HL-60/S4 (cell line): ENCODE measurements at regions not wholly inside any gene's neighbourhood (a gene's known extent, or its start where the extent isn't known, plus 50 kb on each side); places are given as distances from the start of the nearest gene placed in this dataset.

Source experiments
- in situ Hi-C: fragments of 300-500 bp; cut with MboI; formaldehyde crosslinking; loops from 2 replicates; pipeline ENCODE4 v1.14.3; 2022; ENCODE audit warnings: low sequenced_read_pairs

- in situ Hi-C loops, result no loop called here
Measured at GRCh38 chr9:38316166-38316780, 76.2 kb upstream of the ALDH1B1 start.

- in situ Hi-C loops, result no loop called here
Measured at GRCh38 chr9:38315085-38315595, 77.4 kb upstream of the ALDH1B1 start.

- in situ Hi-C loops, result no loop called here
Measured at GRCh38 chr9:38313421-38313820, 79.1 kb upstream of the ALDH1B1 start.

GRCh38 chr9:38312406-38312805 is 80.1 kb upstream of the ALDH1B1 start:
- in situ Hi-C loops, result no loop called here

- in situ Hi-C loops, result no loop called here
Measured at GRCh38 chr9:38311382-38312270, 80.9 kb upstream of the ALDH1B1 start.

- in situ Hi-C loops, result no loop called here
Measured at GRCh38 chr9:38309324-38310195, 82.9 kb upstream of the ALDH1B1 start.

- in situ Hi-C loops, result no loop called here
Measured at GRCh38 chr9:38308136-38308535, 84.4 kb upstream of the ALDH1B1 start.

- in situ Hi-C loops, result no loop called here
Measured at GRCh38 chr9:38306899-38307298, 85.6 kb upstream of the ALDH1B1 start.

GRCh38 chr9:38305582-38305981 is 86.9 kb upstream of the ALDH1B1 start:
- in situ Hi-C loops, result no loop called here

GRCh38 chr9:38301376-38302106 is 91.0 kb upstream of the ALDH1B1 start:
- in situ Hi-C loops, result no loop called here

- in situ Hi-C loops, result no loop called here
Measured at GRCh38 chr9:38299856-38300255, 92.6 kb upstream of the ALDH1B1 start.

GRCh38 chr9:38298904-38299303 is 93.6 kb upstream of the ALDH1B1 start:
- in situ Hi-C loops, result no loop called here

GRCh38 chr9:38298503-38298902 is 94.0 kb upstream of the ALDH1B1 start:
- in situ Hi-C loops, result no loop called here

GRCh38 chr9:38296807-38297206 is 95.7 kb upstream of the ALDH1B1 start:
- in situ Hi-C loops, result no loop called here

- in situ Hi-C loops, result no loop called here
Measured at GRCh38 chr9:38295764-38296163, 96.7 kb upstream of the ALDH1B1 start.

GRCh38 chr9:38294220-38294960 is 98.1 kb upstream of the ALDH1B1 start:
- in situ Hi-C loops, result no loop called here

GRCh38 chr9:38293022-38293421 is 99.5 kb upstream of the ALDH1B1 start:
- in situ Hi-C loops, result no loop called here

- in situ Hi-C loops, result no loop called here
Measured at GRCh38 chr9:38292480-38292879, 100.0 kb upstream of the ALDH1B1 start.

GRCh38 chr9:38289866-38290245 is 102.6 kb upstream of the ALDH1B1 start:
- in situ Hi-C loops, result no loop called here
